Right cardiac atrium (tissue), 5 donors: ENCODE measurements at regions not wholly inside any gene's neighbourhood (a gene's known extent, or its start where the extent isn't known, plus 50 kb on each side); places are given as distances from the start of the nearest gene placed in this dataset.

ENCODE experiments used
- ATAC-seq, 2 donors: fragments of 200-7000 bp; cut with Tn5 transposase; one replicate each; pipeline versions ENCODE4 v1.8.0 to v1.9.1; 2020; ENCODE audit warnings: moderate library complexity in 2 of 2, mild to moderate bottlenecking in 1 of 2
- DNase-seq, 3 donors: peaks; one replicate each; pipeline ENCODE4 v3.0.0-alpha.2; 2020
- H3K27ac ChIP-seq: one replicate; pipeline ENCODE4 v1.5.1; 2013; ENCODE audit warnings: mild to moderate bottlenecking, low read length, control low read depth, moderate library complexity
- H3K27me3 ChIP-seq: one replicate; pipeline ENCODE4 v1.6.1; 2013; ENCODE audit not compliant: control insufficient read depth, insufficient read depth
- H3K4me1 ChIP-seq: one replicate; pipeline ENCODE4 v1.6.1; 2013; ENCODE audit warnings: low read length; ENCODE audit not compliant: control insufficient read depth, insufficient read depth
- H3K4me3 ChIP-seq: one replicate; pipeline ENCODE4 v1.5.1; 2013; ENCODE audit warnings: low read length, control low read depth
- H3K9me3 ChIP-seq: one replicate; pipeline ENCODE4 v1.6.1; 2013; ENCODE audit warnings: low read length; ENCODE audit not compliant: control insufficient read depth
- WGBS: extraction: QIAGEN DNeasy Blood & Tissue Kit; methylation state at CpG from one replicate; pipeline ENCODE4 v1.1.7; 2013; 5-methylcytosine and 5-hydroxymethylcytosine counted together
- intact Hi-C, 4 donors: fragments of 100-400 bp; cut with DNase I; formaldehyde crosslinking; loops; one replicate each; pipeline versions ENCODE4 v1.11.0 to v1.14.0; 2022 to 2023
- donor health status: healthy with polysubstance abuse.
- donor health status: DM: no; HTN: yes; CAD: no.
- donor health status: DM: no; HTN: no; CAD: no.
- donor health status: DM: no; HTN: yes; CAD: no; lungs with severe emphysema.
- donor health status: DM: yes; HTN: yes; CAD: no.

- Histone ChIP-seq H3K4me3 (no peak overlapping the region), H3K4me1 (no peaks in the 10 kb centered on the region), H3K27ac (no peak overlapping the region), H3K27me3 (no peaks in the 10 kb centered on the region), H3K9me3 (no peaks in the 10 kb centered on the region)
- 87% methylated on average over 2 of the region's 2 CpGs for WGBS
- ATAC-seq (no peak), DNase-seq (no peak)
- intact Hi-C loops: loop anchor here in 1 of 4 donors (5.0 kb wide), 1 partner anchor 122 kb away; no protein-coding TSS in a partner anchor
These were observed 148.9 kb upstream of the PEX5L start for GRCh38 chr3:180185650-180186049.

GRCh38 chr3:180188512-180189309, 152.0 kb upstream of the PEX5L start:
- Histone ChIP-seq H3K9me3 (no peaks in the 10 kb centered on the region), H3K4me3 (no peak overlapping the region), H3K27me3 (no peaks in the 10 kb centered on the region), H3K27ac (no peak overlapping the region), H3K4me1 (no peaks in the 10 kb centered on the region)
- ATAC-seq (no peak), DNase-seq (no peak)
- intact Hi-C loops: loop anchor here in 1 of 4 donors (5.0 kb wide), 1 partner anchor 119 kb away; no protein-coding TSS in a partner anchor
- WGBS: 62% methylated on average over 2 of the region's 2 CpGs

- no peaks in the 10 kb centered on the region for H3K4me1 ChIP-seq
- no peaks in the 10 kb centered on the region for H3K9me3 ChIP-seq
- WGBS: 64% methylated on average over 3 of the region's 3 CpGs
- DNase-seq: no peak
- intact Hi-C loops: loop anchor here in 1 of 4 donors (5.0 kb wide), 1 partner anchor 118 kb away; no protein-coding TSS in a partner anchor
- no peaks in the 10 kb centered on the region for H3K27me3 ChIP-seq
- no peak for ATAC-seq
- H3K4me3 ChIP-seq: no peak overlapping the region
- H3K27ac ChIP-seq: no peak overlapping the region
These were observed 152.5 kb upstream of the PEX5L start for GRCh38 chr3:180189310-180189648.

GRCh38 chr3:180196658-180197057, 159.9 kb upstream of the PEX5L start:
- H3K4me3 ChIP-seq: no peak overlapping the region
- WGBS: 71% methylated on average over 1 of the region's 1 CpG
- DNase-seq: no peak
- no peaks in the 10 kb centered on the region for H3K27me3 ChIP-seq
- ATAC-seq: no peak
- intact Hi-C loops: no loop called here
- H3K4me1 ChIP-seq: no peaks in the 10 kb centered on the region
- H3K27ac ChIP-seq: no peak overlapping the region
- H3K9me3 ChIP-seq: no peaks in the 10 kb centered on the region

- Histone ChIP-seq H3K27me3 (no peaks in the 10 kb centered on the region), H3K4me1 (no peaks in the 10 kb centered on the region), H3K9me3 (no peaks in the 10 kb centered on the region), H3K27ac (no peak overlapping the region), H3K4me3 (no peak overlapping the region)
- 52% methylated on average over 5 of the region's 5 CpGs for WGBS
- DNase-seq (no peak), ATAC-seq (no peak)
- intact Hi-C loops: no loop called here
These were observed 162.8 kb upstream of the PEX5L start for GRCh38 chr3:180199417-180199995.

GRCh38 chr3:180215866-180216265, 179.1 kb upstream of the PEX5L start:
- Histone ChIP-seq H3K4me1 (no peaks in the 10 kb centered on the region), H3K4me3 (no peak overlapping the region), H3K27ac (no peak overlapping the region), H3K9me3 (no peaks in the 10 kb centered on the region), H3K27me3 (no peaks in the 10 kb centered on the region)
- DNase-seq (no peak), ATAC-seq (no peak)
- WGBS: 66% methylated on average over 2 of the region's 2 CpGs
- intact Hi-C loops: no loop called here

- no peak overlapping the region for H3K27ac ChIP-seq
- H3K27me3 ChIP-seq: no peaks in the 10 kb centered on the region
- H3K4me3 ChIP-seq: no peak overlapping the region
- intact Hi-C loops: no loop called here
- DNase-seq (no peak), ATAC-seq (no peak)
- 63% methylated on average over 3 of the region's 3 CpGs for WGBS
- H3K9me3 ChIP-seq: no peaks in the 10 kb centered on the region
- no peaks in the 10 kb centered on the region for H3K4me1 ChIP-seq
These were observed 186.5 kb upstream of the PEX5L start for GRCh38 chr3:180223268-180223667.

- H3K9me3 ChIP-seq: peaks cover 2% of the 10 kb centered on the region
- H3K4me3 ChIP-seq: no peak overlapping the region
- no peak for DNase-seq
- no peak overlapping the region for H3K27ac ChIP-seq
- intact Hi-C loops: no loop called here
- no peaks in the 10 kb centered on the region for H3K27me3 ChIP-seq
- H3K4me1 ChIP-seq: no peaks in the 10 kb centered on the region
- no peak for ATAC-seq
These were observed 192.4 kb upstream of the PEX5L start for GRCh38 chr3:180229113-180229512.

GRCh38 chr3:180239939-180240338, 203.2 kb upstream of the PEX5L start:
- ATAC-seq (no peak), DNase-seq (no peak)
- H3K4me1 ChIP-seq: no peaks in the 10 kb centered on the region
- H3K9me3 ChIP-seq: no peaks in the 10 kb centered on the region
- H3K4me3 ChIP-seq: no peak overlapping the region
- H3K27ac ChIP-seq: no peak overlapping the region
- intact Hi-C loops: no loop called here
- no peaks in the 10 kb centered on the region for H3K27me3 ChIP-seq
- WGBS: 67% methylated on average over 2 of the region's 2 CpGs

- DNase-seq (no peak), ATAC-seq (no peak)
- 44% methylated on average over 5 of the region's 5 CpGs for WGBS
- intact Hi-C loops: no loop called here
- Histone ChIP-seq H3K9me3 (no peaks in the 10 kb centered on the region), H3K4me1 (no peaks in the 10 kb centered on the region), H3K27ac (no peak overlapping the region), H3K4me3 (no peak overlapping the region), H3K27me3 (no peaks in the 10 kb centered on the region)
These were observed 210.0 kb upstream of the PEX5L start for GRCh38 chr3:180246688-180247195.

GRCh38 chr3:180250172-180250571, 213.4 kb upstream of the PEX5L start:
- WGBS: 72% methylated on average over 2 of the region's 2 CpGs

More at GRCh38 chr3:180250172-180250571, 213.4 kb upstream of the PEX5L start:
- no peak for DNase-seq
- Histone ChIP-seq H3K4me1 (no peaks in the 10 kb centered on the region), H3K9me3 (no peaks in the 10 kb centered on the region), H3K27me3 (no peaks in the 10 kb centered on the region), H3K27ac (no peak overlapping the region), H3K4me3 (no peak overlapping the region)
- no peak for ATAC-seq
- intact Hi-C loops: no loop called here
